H9 (cell line): ENCODE measurements at regions not wholly inside any gene's neighbourhood (a gene's known extent, or its start where the extent isn't known, plus 50 kb on each side); places are given as distances from the start of the nearest gene placed in this dataset.
"Not testable (repeated sequence)": the region's sequence is repeated elsewhere in the genome, so short reads cannot be mapped to it uniquely, and the experiment has no call there.

Source experiments
- DNase-seq: peaks from one replicate; pipeline ENCODE4 v3.0.0-alpha.2; 2017
- H2AFZ ChIP-seq: one replicate; pipeline ENCODE4 v1.6.1; 2013; ENCODE audit warnings: mild to moderate bottlenecking, low read length, control low read depth, moderate library complexity
- H2AK5ac ChIP-seq: 2 replicates; pipeline ENCODE4 v1.6.1; 2013; ENCODE audit warnings: low read length, control low read depth, mixed read lengths; ENCODE audit not compliant: insufficient read length
- H2BK120ac ChIP-seq: one replicate; pipeline ENCODE4 v1.6.1; 2013; ENCODE audit warnings: low read depth, mild to moderate bottlenecking, low read length, control low read depth, inconsistent platforms; ENCODE audit not compliant: poor library complexity, severe bottlenecking
- H2BK12ac ChIP-seq: 2 replicates; pipeline ENCODE4 v1.6.1; 2013; ENCODE audit warnings: low read length, control low read depth, mixed read lengths, low read depth; ENCODE audit not compliant: insufficient read length
- H2BK15ac ChIP-seq: 2 replicates; pipeline ENCODE4 v1.6.1; 2013; ENCODE audit warnings: low read depth, low read length, control low read depth
- H2BK20ac ChIP-seq: one replicate; pipeline ENCODE4 v1.6.1; 2013; ENCODE audit warnings: low read depth, mild to moderate bottlenecking, low read length, control low read depth, inconsistent platforms; ENCODE audit not compliant: poor library complexity, severe bottlenecking
- H2BK5ac ChIP-seq: 2 replicates; pipeline ENCODE4 v1.6.1; 2013; ENCODE audit warnings: low read length, control low read depth, mixed read lengths; ENCODE audit not compliant: insufficient read length
- H3K14ac ChIP-seq: 2 replicates; pipeline ENCODE4 v1.6.1; 2013; ENCODE audit warnings: low read length, control low read depth; ENCODE audit not compliant: insufficient read depth
- H3K18ac ChIP-seq: 2 replicates; pipeline ENCODE4 v1.6.1; 2013; ENCODE audit warnings: low read depth, mild to moderate bottlenecking, mixed read lengths, low read length, control low read depth; ENCODE audit not compliant: insufficient read length
- H3K23ac ChIP-seq: 2 replicates; pipeline ENCODE4 v1.6.1; 2013; ENCODE audit warnings: low read length, control low read depth, mixed read lengths, low read depth; ENCODE audit not compliant: insufficient read length
- H3K23me2 ChIP-seq: 2 replicates; pipeline ENCODE4 v1.6.1; 2013; ENCODE audit warnings: low read depth, mild to moderate bottlenecking, mixed read lengths, low read length, control low read depth; ENCODE audit not compliant: insufficient read length, poor library complexity, severe bottlenecking
- H3K27ac ChIP-seq: 2 replicates; pipeline ENCODE4 v1.5.1; 2013; ENCODE audit warnings: low read length, control low read depth, mixed read lengths, low read depth; ENCODE audit not compliant: insufficient read length
- H3K27me3 ChIP-seq: 2 replicates; pipeline ENCODE4 v1.6.1; 2013; ENCODE audit warnings: low read length, control low read depth, inconsistent platforms; ENCODE audit not compliant: insufficient read depth
- H3K4ac ChIP-seq: 2 replicates; pipeline ENCODE4 v1.6.1; 2013; ENCODE audit warnings: low read depth, mild to moderate bottlenecking, control low read depth, inconsistent platforms, low read length, moderate library complexity
- H3K4me1 ChIP-seq: 2 replicates; pipeline ENCODE4 v1.6.1; 2013; ENCODE audit warnings: low read length, control low read depth, inconsistent platforms; ENCODE audit not compliant: insufficient read depth
- H3K4me2 ChIP-seq: 2 replicates; pipeline ENCODE4 v1.6.1; 2013; ENCODE audit warnings: low read length, control low read depth, mixed read lengths; ENCODE audit not compliant: insufficient read length, insufficient read depth
- H3K56ac ChIP-seq: 2 replicates; pipeline ENCODE4 v1.6.1; 2013; ENCODE audit warnings: low read depth, mild to moderate bottlenecking, mixed read lengths, low read length, control low read depth; ENCODE audit not compliant: insufficient read length
- H3K79me1 ChIP-seq: 2 replicates; pipeline ENCODE4 v1.6.1; 2013; ENCODE audit warnings: low read depth, mild to moderate bottlenecking, moderate library complexity, low read length, control low read depth, inconsistent platforms; ENCODE audit not compliant: insufficient read depth, poor library complexity, severe bottlenecking
- H3K79me2 ChIP-seq: 2 replicates; pipeline ENCODE4 v1.6.1; 2013; ENCODE audit warnings: low read length, control low read depth, inconsistent platforms; ENCODE audit not compliant: insufficient read depth
- H3K9ac ChIP-seq: 2 replicates; pipeline ENCODE4 v1.6.1; 2013; ENCODE audit warnings: low read length, control low read depth, mixed read lengths; ENCODE audit not compliant: insufficient read length; ENCODE audit errors: extremely low read depth
- H3K9me3 ChIP-seq: one replicate; pipeline ENCODE4 v1.6.1; 2013; ENCODE audit warnings: low read depth, low read length, inconsistent platforms; ENCODE audit not compliant: control insufficient read depth
- H3T11ph ChIP-seq: one replicate; pipeline ENCODE4 v1.6.1; 2013; ENCODE audit warnings: mild to moderate bottlenecking, low read length, control low read depth, inconsistent platforms
- H4K20me1 ChIP-seq: one replicate; pipeline ENCODE4 v1.6.1; 2013; ENCODE audit not compliant: control insufficient read depth, insufficient read length, insufficient read depth
- H4K5ac ChIP-seq: 2 replicates; pipeline ENCODE4 v1.6.1; 2013; ENCODE audit warnings: low read depth, mild to moderate bottlenecking, mixed read lengths, low read length, control low read depth; ENCODE audit not compliant: insufficient read length
- H4K8ac ChIP-seq: replicated peaks from 2 replicates; pipeline ENCODE4 v1.6.1; 2013; ENCODE audit warnings: low read length, control low read depth, mixed read lengths, low read depth; ENCODE audit not compliant: insufficient read length
- H4K91ac ChIP-seq: 2 replicates; pipeline ENCODE4 v1.6.1; 2013; ENCODE audit warnings: low read depth, mild to moderate bottlenecking, moderate library complexity, mixed read lengths, low read length, control low read depth; ENCODE audit not compliant: insufficient read length
- H3K27ac Mint-ChIP-seq, 3 experiments: 2 replicates in 2 of 3; 3 replicates in 1 of 3; pipeline ENCODE4 v1.8.0; 2020 to 2021; ENCODE audit warnings: mixed read lengths in 3 of 3, mild to moderate bottlenecking in 1 of 3, moderate library complexity in 1 of 3
- H3K27me3 Mint-ChIP-seq: 2 replicates; pipeline ENCODE4 v1.8.0; 2021; ENCODE audit warnings: low read depth, mild to moderate bottlenecking, moderate library complexity, mixed read lengths
- H3K36me3 Mint-ChIP-seq, 3 experiments: 2 replicates in 2 of 3; 3 replicates in 1 of 3; pipeline ENCODE4 v1.8.0; 2020 to 2021; ENCODE audit warnings: low read depth in 3 of 3, mixed read lengths in 3 of 3; ENCODE audit not compliant: insufficient read depth in 1 of 3
- H3K4me1 Mint-ChIP-seq, 2 experiments: 2 replicates each; pipeline ENCODE4 v1.8.0; 2020; ENCODE audit warnings: mixed read lengths in 2 of 2
- H3K4me3 Mint-ChIP-seq, 2 experiments: 2 replicates in 1 of 2; 3 replicates in 1 of 2; pipeline ENCODE4 v1.8.0; 2020 to 2021; ENCODE audit warnings: mild to moderate bottlenecking in 2 of 2, mixed read lengths in 2 of 2, moderate library complexity in 1 of 2
- H3K9me3 Mint-ChIP-seq, 2 experiments: 2 replicates in 1 of 2; 3 replicates in 1 of 2; pipeline ENCODE4 v1.8.0; 2020; ENCODE audit warnings: mild to moderate bottlenecking in 2 of 2, mixed read lengths in 2 of 2, moderate library complexity in 1 of 2
- CTCF ChIP-seq: fragments of 200-600 bp; sonication (generic); conservative IDR thresholded peaks from 3 replicates; pipeline ENCODE4 v1.8.0; 2021; ENCODE audit warnings: antibody characterized with exemption, mild to moderate bottlenecking
- WGBS: extraction: QIAGEN DNeasy Blood & Tissue Kit; methylation state at CpG from one replicate; pipeline ENCODE4 v1.1.7; 2013; ENCODE audit warnings: missing lambda C conversion rate, low lambda C conversion rate, mixed read lengths; ENCODE audit not compliant: insufficient read length; ENCODE audit errors: extremely low coverage; 5-methylcytosine and 5-hydroxymethylcytosine counted together

- no peak overlapping the region for H3T11ph ChIP-seq
- H2BK15ac ChIP-seq, result no peak overlapping the region
- H3K79me2 ChIP-seq, result no peaks in the 10 kb centered on the region
- no peak overlapping the region for H4K91ac ChIP-seq
- peaks cover 9% of the 10 kb centered on the region; the same call in 1 of the 2 replicates for H3K27me3 ChIP-seq
- no peak overlapping the region for H4K5ac ChIP-seq
- Mint-ChIP-seq H3K4me3 (peak overlapping the region; percentile 72 to 87), H3K9me3 (no peaks in the 10 kb centered on the region), H3K36me3 (no peaks in the 10 kb centered on the region), H3K27ac (no peak overlapping the region), H3K4me1 (peaks cover 13% of the 10 kb centered on the region in 2 experiments), H3K27me3 (peaks cover 44% of the 10 kb centered on the region)
- H3K4me1 ChIP-seq, result no peaks in the 10 kb centered on the region
- H3K27ac ChIP-seq, result no peak overlapping the region
- H3K56ac ChIP-seq, result no peak overlapping the region
- peaks cover 10% of the 10 kb centered on the region for H3K23me2 ChIP-seq
- H2BK12ac ChIP-seq, result no peak overlapping the region
- WGBS, result no CpG with 5 or more reads among the region's 55 CpGs
- no peak overlapping the region for H2BK20ac ChIP-seq
- H3K4me2 ChIP-seq, result peak overlapping the region; percentile 88
- H3K79me1 ChIP-seq, result no peaks in the 10 kb centered on the region
- no peak overlapping the region for H3K14ac ChIP-seq
- H3K9me3 ChIP-seq, result no peaks in the 10 kb centered on the region
- peak; percentile 82 for DNase-seq
- H3K23ac ChIP-seq, result no peak overlapping the region
- H2AK5ac ChIP-seq, result no peak overlapping the region
- H2AFZ ChIP-seq, result no peak overlapping the region
- H3K9ac ChIP-seq, result no peak overlapping the region
- no peak overlapping the region for H2BK5ac ChIP-seq
- no peak overlapping the region for H3K4ac ChIP-seq
- no peak overlapping the region for H3K18ac ChIP-seq
- no peak overlapping the region for H2BK120ac ChIP-seq
- H4K20me1 ChIP-seq, result no peaks in the 10 kb centered on the region
- 0 out of 3 replicates have a peak, but pooled peaks have one; percentile 14 for TF ChIP-seq CTCF
- H4K8ac ChIP-seq, result no peak overlapping the region
These were observed 60.6 kb upstream of the MSMB start for GRCh38 chr10:46106410-46107255.

- not testable (repeated sequence) for H2BK120ac ChIP-seq, H3K27me3 ChIP-seq, H2AK5ac ChIP-seq, H4K5ac ChIP-seq, H3K23ac ChIP-seq, H3K79me2 ChIP-seq, H2BK15ac ChIP-seq, H3K79me1 ChIP-seq, DNase-seq, H2BK12ac ChIP-seq, H4K91ac ChIP-seq, H3K56ac ChIP-seq, H2BK20ac ChIP-seq, H3K27ac Mint-ChIP-seq, H3K4me2 ChIP-seq, H3K9me3 ChIP-seq, H3T11ph ChIP-seq, H2AFZ ChIP-seq, H3K4ac ChIP-seq, H3K36me3 Mint-ChIP-seq, H3K4me1 ChIP-seq, H2BK5ac ChIP-seq, H3K9me3 Mint-ChIP-seq, H4K8ac ChIP-seq, H3K27ac ChIP-seq, H4K20me1 ChIP-seq, H3K4me3 Mint-ChIP-seq, H3K9ac ChIP-seq, H3K14ac ChIP-seq, H3K18ac ChIP-seq
- Mint-ChIP-seq H3K27me3 (peaks cover 44% of the 10 kb centered on the region), H3K4me1 (peaks cover 13% of the 10 kb centered on the region in 2 experiments)
- WGBS, result no CpG with 5 or more reads among the region's 5 CpGs
- H3K23me2 ChIP-seq, result peaks cover 10% of the 10 kb centered on the region
These were observed 62.1 kb upstream of the MSMB start for GRCh38 chr10:46108158-46108499.
